HepG2 (cell line): ENCODE measurements at regions not wholly inside any gene's neighbourhood (a gene's known extent, or its start where the extent isn't known, plus 50 kb on each side); places are given as distances from the start of the nearest gene placed in this dataset.

Experiments
- CC2D1A ChIP-seq: sonication (generic); formaldehyde crosslinking; IDR thresholded peaks from 2 replicates; pipeline ENCODE4 v1.8.1; 2023; ENCODE audit warnings: mild to moderate bottlenecking, missing genetic modification reagents
- EEA1 ChIP-seq: sonication (generic); formaldehyde crosslinking; IDR thresholded peaks from 2 replicates; pipeline ENCODE4 v1.5.1; 2020; ENCODE audit warnings: mild to moderate bottlenecking, missing genetic modification reagents, borderline replicate concordance
- IKZF4 ChIP-seq: sonication (generic); formaldehyde crosslinking; IDR thresholded peaks from 2 replicates; pipeline ENCODE4 v1.5.1; 2020; ENCODE audit warnings: borderline replicate concordance, mild to moderate bottlenecking, low read depth, missing genetic modification reagents; ENCODE audit errors: not compliant biosample characterization
- KDM1A ChIP-seq: IDR thresholded peaks from 2 replicates; pipeline ENCODE4 v1.6.1; 2016; ENCODE audit warnings: missing compliant biosample characterization
- MIER3 ChIP-seq: IDR thresholded peaks from 2 replicates; pipeline ENCODE4 v1.6.1; 2016; ENCODE audit warnings: missing compliant biosample characterization, borderline replicate concordance
- NCOA1 ChIP-seq: sonication (generic); formaldehyde crosslinking; IDR thresholded peaks from 2 replicates; pipeline ENCODE4 v1.9.0; 2021; ENCODE audit warnings: missing genetic modification reagents
- NONO ChIP-seq, 2 experiments: fragments of 450-650 bp in 1 of 2; sonication (generic) in 1 of 2; formaldehyde crosslinking in 1 of 2; IDR thresholded peaks in 1 of 2; conservative IDR thresholded peaks in 1 of 2; 2 replicates each; pipeline versions ENCODE4 v1.6.1 to v1.8.0; 2017 to 2022; ENCODE audit warnings: mild to moderate bottlenecking in 1 of 2, missing genetic modification reagents in 1 of 2, moderate library complexity in 1 of 2
- SIN3B ChIP-seq: fragments of 150-350 bp; IDR thresholded peaks from 2 replicates; pipeline ENCODE4 v1.6.1; 2014; ENCODE audit warnings: low read length
- SPEN ChIP-seq: sonication (generic); formaldehyde crosslinking; IDR thresholded peaks from 2 replicates; pipeline ENCODE4 v1.5.1; 2020; ENCODE audit warnings: low read depth, mild to moderate bottlenecking, missing genetic modification reagents
- ZNF629 ChIP-seq: sonication (generic); formaldehyde crosslinking; conservative IDR thresholded peaks from 2 replicates; pipeline ENCODE4 v1.5.0; 2020; ENCODE audit warnings: missing genetic modification reagents
- ZNF652 ChIP-seq: IDR thresholded peaks from 2 replicates; pipeline ENCODE4 v1.6.1; 2016; ENCODE audit warnings: low read depth, borderline replicate concordance
- TF ChIP-seq, protein P1 (sequence below): IDR thresholded peaks from 2 replicates; pipeline ENCODE4 v1.6.1; 2018; ENCODE audit warnings: missing genetic modification reagents, mild to moderate bottlenecking, missing compliant biosample characterization
- TF ChIP-seq, protein P2 (sequence below): sonication (generic); formaldehyde crosslinking; IDR thresholded peaks from 2 replicates; pipeline ENCODE4 v1.4.0; 2020; ENCODE audit warnings: missing genetic modification reagents
- TF ChIP-seq, protein P3 (sequence below): IDR thresholded peaks from 2 replicates; pipeline ENCODE4 v1.6.1; 2016; ENCODE audit warnings: missing compliant biosample characterization, missing genetic modification reagents, borderline replicate concordance
- TF ChIP-seq, protein P4 (sequence below): sonication (generic); formaldehyde crosslinking; IDR thresholded peaks from 2 replicates; pipeline ENCODE4 v1.4.0; 2020; ENCODE audit warnings: missing genetic modification reagents
- TF ChIP-seq, protein P5 (sequence below): sonication (generic); formaldehyde crosslinking; IDR thresholded peaks from 2 replicates; pipeline ENCODE4 v1.4.0; 2020; ENCODE audit warnings: missing genetic modification reagents
- TF ChIP-seq, protein P6 (sequence below), 2 experiments: sonication (generic) in 1 of 2; formaldehyde crosslinking in 1 of 2; IDR thresholded peaks; 2 replicates each; pipeline versions ENCODE4 v1.4.0 to v1.6.1; 2018 to 2020; ENCODE audit warnings: missing genetic modification reagents in 2 of 2, borderline replicate concordance in 1 of 2, low read depth in 1 of 2, mild to moderate bottlenecking in 1 of 2, missing biosample characterization in 1 of 2

DNA sequence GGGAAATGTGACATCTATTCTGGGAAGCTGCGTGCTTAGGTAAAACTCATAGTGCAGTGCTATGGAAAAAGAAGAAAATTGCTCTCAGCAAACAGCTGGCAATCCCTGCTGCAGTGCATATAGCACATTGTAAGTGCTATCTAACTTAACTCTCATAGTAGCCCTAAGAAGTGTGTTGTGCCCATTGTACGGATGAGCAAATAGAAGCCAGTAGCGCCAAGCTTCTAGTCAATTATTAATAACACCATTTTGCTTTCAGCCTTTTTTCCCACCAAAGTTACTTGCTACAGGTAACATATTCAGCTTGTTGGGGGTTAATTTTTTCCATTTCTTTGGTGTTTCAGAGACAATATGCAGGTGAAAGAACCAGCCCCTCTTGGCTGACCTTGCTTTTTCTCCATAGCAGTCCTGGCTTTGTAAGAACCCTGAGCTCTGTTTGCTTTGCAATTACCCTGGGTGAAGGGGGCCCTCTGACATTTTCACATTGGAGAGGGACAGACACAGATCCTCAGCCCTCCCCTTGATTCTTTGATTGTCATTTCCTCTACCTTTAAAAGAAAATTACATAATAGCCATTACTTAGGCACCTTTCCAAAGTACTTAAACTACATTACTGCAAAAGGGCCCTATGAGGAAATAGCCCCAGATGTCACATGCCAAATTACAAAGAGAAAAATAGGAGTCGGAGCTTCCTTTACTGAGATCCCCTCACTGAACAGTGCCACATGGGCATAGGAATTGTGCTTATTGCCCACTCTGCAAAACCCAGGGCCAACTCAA, 576.2 kb upstream of the TBX3 start (continued):
- TF ChIP-seq KDM1A (0 out of 2 replicates have a peak, but pooled peaks have one; percentile 25), CC2D1A (CRISPR knock-in tag) (no peak), SPEN (CRISPR knock-in tag) (no peak), NONO (IDR thresholded peaks at IDR 0.05) (no peak), NONO (CRISPR knock-in tag; conservative IDR thresholded peaks at IDR 0.05) (no peak), IKZF4 (CRISPR knock-in tag) (no peak), NCOA1 (CRISPR knock-in tag) (no peak), MIER3 (CRISPR knock-in tag) (no peak), ZNF629 (peak; percentile 93), EEA1 (CRISPR knock-in tag) (no peak), SIN3B (no peak), ZNF652 (CRISPR knock-in tag) (peak; percentile 11; the same call in 1 of the 2 replicates)
- TF ChIP-seq, protein P1, sequence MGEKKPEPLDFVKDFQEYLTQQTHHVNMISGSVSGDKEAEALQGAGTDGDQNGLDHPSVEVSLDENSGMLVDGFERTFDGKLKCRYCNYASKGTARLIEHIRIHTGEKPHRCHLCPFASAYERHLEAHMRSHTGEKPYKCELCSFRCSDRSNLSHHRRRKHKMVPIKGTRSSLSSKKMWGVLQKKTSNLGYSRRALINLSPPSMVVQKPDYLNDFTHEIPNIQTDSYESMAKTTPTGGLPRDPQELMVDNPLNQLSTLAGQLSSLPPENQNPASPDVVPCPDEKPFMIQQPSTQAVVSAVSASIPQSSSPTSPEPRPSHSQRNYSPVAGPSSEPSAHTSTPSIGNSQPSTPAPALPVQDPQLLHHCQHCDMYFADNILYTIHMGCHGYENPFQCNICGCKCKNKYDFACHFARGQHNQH = no peak
- TF ChIP-seq, protein P2, sequence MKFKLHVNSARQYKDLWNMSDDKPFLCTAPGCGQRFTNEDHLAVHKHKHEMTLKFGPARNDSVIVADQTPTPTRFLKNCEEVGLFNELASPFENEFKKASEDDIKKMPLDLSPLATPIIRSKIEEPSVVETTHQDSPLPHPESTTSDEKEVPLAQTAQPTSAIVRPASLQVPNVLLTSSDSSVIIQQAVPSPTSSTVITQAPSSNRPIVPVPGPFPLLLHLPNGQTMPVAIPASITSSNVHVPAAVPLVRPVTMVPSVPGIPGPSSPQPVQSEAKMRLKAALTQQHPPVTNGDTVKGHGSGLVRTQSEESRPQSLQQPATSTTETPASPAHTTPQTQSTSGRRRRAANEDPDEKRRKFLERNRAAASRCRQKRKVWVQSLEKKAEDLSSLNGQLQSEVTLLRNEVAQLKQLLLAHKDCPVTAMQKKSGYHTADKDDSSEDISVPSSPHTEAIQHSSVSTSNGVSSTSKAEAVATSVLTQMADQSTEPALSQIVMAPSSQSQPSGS (CRISPR knock-in tag) = no peak
- TF ChIP-seq, protein P3, sequence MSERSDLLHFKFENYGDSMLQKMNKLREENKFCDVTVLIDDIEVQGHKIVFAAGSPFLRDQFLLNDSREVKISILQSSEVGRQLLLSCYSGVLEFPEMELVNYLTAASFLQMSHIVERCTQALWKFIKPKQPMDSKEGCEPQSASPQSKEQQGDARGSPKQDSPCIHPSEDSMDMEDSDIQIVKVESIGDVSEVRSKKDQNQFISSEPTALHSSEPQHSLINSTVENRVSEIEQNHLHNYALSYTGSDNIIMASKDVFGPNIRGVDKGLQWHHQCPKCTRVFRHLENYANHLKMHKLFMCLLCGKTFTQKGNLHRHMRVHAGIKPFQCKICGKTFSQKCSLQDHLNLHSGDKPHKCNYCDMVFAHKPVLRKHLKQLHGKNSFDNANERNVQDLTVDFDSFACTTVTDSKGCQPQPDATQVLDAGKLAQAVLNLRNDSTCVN (CRISPR knock-in tag) = no peak
- TF ChIP-seq, protein P4, sequence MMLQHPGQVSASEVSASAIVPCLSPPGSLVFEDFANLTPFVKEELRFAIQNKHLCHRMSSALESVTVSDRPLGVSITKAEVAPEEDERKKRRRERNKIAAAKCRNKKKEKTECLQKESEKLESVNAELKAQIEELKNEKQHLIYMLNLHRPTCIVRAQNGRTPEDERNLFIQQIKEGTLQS (CRISPR knock-in tag) = no peak
- TF ChIP-seq, protein P5, sequence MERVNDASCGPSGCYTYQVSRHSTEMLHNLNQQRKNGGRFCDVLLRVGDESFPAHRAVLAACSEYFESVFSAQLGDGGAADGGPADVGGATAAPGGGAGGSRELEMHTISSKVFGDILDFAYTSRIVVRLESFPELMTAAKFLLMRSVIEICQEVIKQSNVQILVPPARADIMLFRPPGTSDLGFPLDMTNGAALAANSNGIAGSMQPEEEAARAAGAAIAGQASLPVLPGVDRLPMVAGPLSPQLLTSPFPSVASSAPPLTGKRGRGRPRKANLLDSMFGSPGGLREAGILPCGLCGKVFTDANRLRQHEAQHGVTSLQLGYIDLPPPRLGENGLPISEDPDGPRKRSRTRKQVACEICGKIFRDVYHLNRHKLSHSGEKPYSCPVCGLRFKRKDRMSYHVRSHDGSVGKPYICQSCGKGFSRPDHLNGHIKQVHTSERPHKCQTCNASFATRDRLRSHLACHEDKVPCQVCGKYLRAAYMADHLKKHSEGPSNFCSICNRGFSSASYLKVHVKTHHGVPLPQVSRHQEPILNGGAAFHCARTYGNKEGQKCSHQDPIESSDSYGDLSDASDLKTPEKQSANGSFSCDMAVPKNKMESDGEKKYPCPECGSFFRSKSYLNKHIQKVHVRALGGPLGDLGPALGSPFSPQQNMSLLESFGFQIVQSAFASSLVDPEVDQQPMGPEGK = peak; percentile 43; the same call in 1 of the 2 replicates
- TF ChIP-seq, protein P6, sequence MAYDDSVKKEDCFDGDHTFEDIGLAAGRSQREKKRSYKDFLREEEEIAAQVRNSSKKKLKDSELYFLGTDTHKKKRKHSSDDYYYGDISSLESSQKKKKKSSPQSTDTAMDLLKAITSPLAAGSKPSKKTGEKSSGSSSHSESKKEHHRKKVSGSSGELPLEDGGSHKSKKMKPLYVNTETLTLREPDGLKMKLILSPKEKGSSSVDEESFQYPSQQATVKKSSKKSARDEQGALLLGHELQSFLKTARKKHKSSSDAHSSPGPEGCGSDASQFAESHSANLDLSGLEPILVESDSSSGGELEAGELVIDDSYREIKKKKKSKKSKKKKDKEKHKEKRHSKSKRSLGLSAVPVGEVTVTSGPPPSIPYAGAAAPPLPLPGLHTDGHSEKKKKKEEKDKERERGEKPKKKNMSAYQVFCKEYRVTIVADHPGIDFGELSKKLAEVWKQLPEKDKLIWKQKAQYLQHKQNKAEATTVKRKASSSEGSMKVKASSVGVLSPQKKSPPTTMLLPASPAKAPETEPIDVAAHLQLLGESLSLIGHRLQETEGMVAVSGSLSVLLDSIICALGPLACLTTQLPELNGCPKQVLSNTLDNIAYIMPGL (CRISPR knock-in tag; IDR thresholded peaks at IDR 0.05; ENCODE audit: borderline replicate concordance in 1 of 2, low read depth in 1 of 2) = no peak
